ENCODE measurements at regions not wholly inside any gene's neighbourhood (a gene's known extent, or its start where the extent isn't known, plus 50 kb on each side); places are given as distances from the start of the nearest gene placed in this dataset.

DNA sequence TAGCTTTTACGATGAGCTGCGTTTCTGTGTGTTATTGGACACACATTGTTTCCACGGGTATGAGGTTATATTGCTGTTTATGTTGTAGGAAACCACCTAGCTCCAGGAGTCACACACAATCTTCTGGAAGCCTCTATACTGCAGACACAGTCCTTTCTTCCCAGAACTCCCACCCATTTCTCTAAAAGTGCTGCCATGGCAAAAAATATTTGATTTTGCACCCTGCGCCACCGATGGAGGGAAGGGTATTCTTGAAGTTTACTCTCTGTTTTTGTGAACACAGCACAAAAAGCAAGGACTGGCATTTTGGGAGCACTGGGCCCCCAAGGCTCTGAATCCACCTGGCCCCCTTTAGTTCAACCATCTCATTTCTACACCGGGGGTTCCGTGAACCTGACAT, 187.5 kb downstream of the ICE1 start:
- no peak overlapping the region for H3K18ac ChIP-seq (ENCODE audit: low read length)
- H2BK5ac ChIP-seq (ENCODE audit: low read length) = no peak overlapping the region
- H3K56ac ChIP-seq (ENCODE audit: low read length) = no peak overlapping the region
- no peaks in the 10 kb centered on the region for H3K79me1 ChIP-seq (ENCODE audit: low read length)
- no peak overlapping the region for H2BK120ac ChIP-seq (ENCODE audit: low read depth, low read length)
- no peaks in the 10 kb centered on the region for H3K4me1 ChIP-seq (ENCODE audit: control insufficient read depth, low read depth, low read length)
- H3K23ac ChIP-seq (ENCODE audit: low read length) = no peak overlapping the region
- no peak overlapping the region for H3K27ac ChIP-seq (ENCODE audit: low read depth, low read length)
- H3K27me3 ChIP-seq (ENCODE audit: insufficient read depth, low read length, poor library complexity) = no peaks in the 10 kb centered on the region
- H4K8ac ChIP-seq (ENCODE audit: low read depth, low read length) = no peak overlapping the region
- WGBS (ENCODE audit: extremely low coverage, insufficient coverage, low lambda C conversion rate) = no CpG with 5 or more reads among the region's 7 CpGs
- no peak overlapping the region for H4K5ac ChIP-seq (ENCODE audit: low read length)
- no peak overlapping the region for H3K4me2 ChIP-seq (ENCODE audit: low read length)
- no peak overlapping the region for H2AK5ac ChIP-seq (ENCODE audit: low read length)
- H3K79me2 ChIP-seq (ENCODE audit: control insufficient read depth, insufficient read depth, low read length) = no peaks in the 10 kb centered on the region
- H2BK15ac ChIP-seq (replicated peaks; ENCODE audit: low read depth) = no peak overlapping the region
- DNase-seq = no peak
- no peak overlapping the region for H3K4me3 ChIP-seq (ENCODE audit: low read length)
- H3K9ac ChIP-seq (ENCODE audit: low read length) = no peak overlapping the region
- H3K4ac ChIP-seq (ENCODE audit: low read depth, low read length) = no peak overlapping the region
- H3K36me3 ChIP-seq (ENCODE audit: control insufficient read depth, insufficient read depth, low read length) = no peaks in the 10 kb centered on the region

DNA sequence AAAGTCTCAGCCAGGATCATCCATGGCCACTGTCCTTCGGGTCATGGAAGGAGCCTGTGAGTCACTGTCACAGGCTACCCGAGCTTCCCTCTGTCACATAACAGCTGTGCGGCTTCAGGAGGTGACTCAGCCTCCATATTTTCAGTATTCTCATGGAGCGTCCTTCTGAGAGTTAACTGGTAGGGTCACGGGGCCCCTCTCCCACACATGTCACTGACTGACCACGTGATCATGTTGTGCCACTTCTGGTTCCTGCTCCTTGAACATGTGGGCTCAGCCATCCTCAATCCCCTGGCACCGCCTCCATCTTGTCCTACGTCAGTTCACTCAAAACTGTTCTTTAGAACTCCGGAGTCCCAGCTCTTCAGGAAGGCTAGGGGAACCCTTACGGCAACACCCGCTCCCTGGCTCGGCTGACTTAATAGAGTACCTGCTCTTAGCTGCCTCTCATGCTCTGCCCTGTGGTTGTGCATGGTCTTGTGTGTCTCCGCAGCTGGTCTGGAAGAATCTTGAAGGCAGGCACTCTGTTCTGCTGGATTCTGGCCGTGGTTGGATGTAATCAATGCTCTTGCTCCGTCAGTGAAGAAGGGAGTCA, 182.8 kb downstream of the ICE1 start:
- no peaks in the 10 kb centered on the region for H3K4me1 ChIP-seq (ENCODE audit: control insufficient read depth, low read depth, low read length)
- no peak overlapping the region for H3K27ac ChIP-seq (ENCODE audit: low read depth, low read length)
- no peaks in the 10 kb centered on the region for H3K79me2 ChIP-seq (ENCODE audit: control insufficient read depth, insufficient read depth, low read length)
- no peak overlapping the region for H3K9ac ChIP-seq (ENCODE audit: low read length)
- H3K4me2 ChIP-seq (ENCODE audit: low read length) = no peak overlapping the region
- no peaks in the 10 kb centered on the region for H3K36me3 ChIP-seq (ENCODE audit: control insufficient read depth, insufficient read depth, low read length)
- H3K4me3 ChIP-seq (ENCODE audit: low read length) = no peak overlapping the region
- H3K4ac ChIP-seq (ENCODE audit: low read depth, low read length) = no peak overlapping the region
- H3K79me1 ChIP-seq (ENCODE audit: low read length) = no peaks in the 10 kb centered on the region
- no peak overlapping the region for H4K5ac ChIP-seq (ENCODE audit: low read length)
- no peak overlapping the region for H3K18ac ChIP-seq (ENCODE audit: low read length)
- no peaks in the 10 kb centered on the region for H3K27me3 ChIP-seq (ENCODE audit: insufficient read depth, low read length, poor library complexity)
- WGBS (ENCODE audit: extremely low coverage, insufficient coverage, low lambda C conversion rate) = no CpG with 5 or more reads among the region's 15 CpGs
- DNase-seq = no peak
- H2AK5ac ChIP-seq (ENCODE audit: low read length) = no peak overlapping the region
- H4K8ac ChIP-seq (ENCODE audit: low read depth, low read length) = no peak overlapping the region
- no peak overlapping the region for H2BK5ac ChIP-seq (ENCODE audit: low read length)
- H3K56ac ChIP-seq (ENCODE audit: low read length) = no peak overlapping the region
- no peak overlapping the region for H3K23ac ChIP-seq (ENCODE audit: low read length)
- H2BK15ac ChIP-seq (replicated peaks; ENCODE audit: low read depth) = no peak overlapping the region
- no peak overlapping the region for H2BK120ac ChIP-seq (ENCODE audit: low read depth, low read length)

DNA sequence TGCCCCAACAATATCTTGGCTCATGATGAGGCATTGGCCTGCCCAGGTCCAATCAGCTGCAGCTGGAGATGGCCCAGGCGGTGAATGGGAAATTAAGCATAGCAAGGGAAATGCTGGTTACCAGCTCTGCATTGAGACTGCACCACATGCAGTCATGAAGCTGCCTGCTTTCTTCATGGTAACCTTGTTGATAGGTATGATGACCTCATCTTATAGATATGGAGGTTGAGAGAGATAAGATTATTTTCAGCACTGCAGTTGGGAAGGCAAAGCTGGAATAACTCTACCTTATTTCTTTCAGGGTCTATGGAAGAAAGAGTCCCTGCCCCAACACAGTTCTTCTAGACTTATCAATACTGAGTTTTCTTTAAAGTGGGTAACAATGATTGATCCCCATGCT, 180.1 kb downstream of the ICE1 start:
- Histone ChIP-seq H3K27ac (ENCODE audit: low read depth, low read length) (no peak overlapping the region), H3K4me1 (ENCODE audit: control insufficient read depth, low read depth, low read length) (no peaks in the 10 kb centered on the region), H2BK120ac (ENCODE audit: low read depth, low read length) (no peak overlapping the region), H3K23ac (ENCODE audit: low read length) (no peak overlapping the region), H3K27me3 (ENCODE audit: insufficient read depth, low read length, poor library complexity) (no peaks in the 10 kb centered on the region), H3K79me2 (ENCODE audit: control insufficient read depth, insufficient read depth, low read length) (no peaks in the 10 kb centered on the region), H3K4me2 (ENCODE audit: low read length) (no peak overlapping the region), H3K36me3 (ENCODE audit: control insufficient read depth, insufficient read depth, low read length) (no peaks in the 10 kb centered on the region), H3K4me3 (ENCODE audit: low read length) (no peak overlapping the region), H2BK5ac (ENCODE audit: low read length) (no peak overlapping the region), H4K8ac (ENCODE audit: low read depth, low read length) (no peak overlapping the region), H3K56ac (ENCODE audit: low read length) (no peak overlapping the region), H3K18ac (ENCODE audit: low read length) (no peak overlapping the region), H3K9ac (ENCODE audit: low read length) (no peak overlapping the region), H3K4ac (ENCODE audit: low read depth, low read length) (no peak overlapping the region), H4K5ac (ENCODE audit: low read length) (no peak overlapping the region), H2AK5ac (ENCODE audit: low read length) (no peak overlapping the region), H3K79me1 (ENCODE audit: low read length) (no peaks in the 10 kb centered on the region), H2BK15ac (replicated peaks; ENCODE audit: low read depth) (no peak overlapping the region)
- no CpG with 5 or more reads among the region's 1 CpG for WGBS (ENCODE audit: extremely low coverage, insufficient coverage, low lambda C conversion rate)
- no peak for DNase-seq

DNA sequence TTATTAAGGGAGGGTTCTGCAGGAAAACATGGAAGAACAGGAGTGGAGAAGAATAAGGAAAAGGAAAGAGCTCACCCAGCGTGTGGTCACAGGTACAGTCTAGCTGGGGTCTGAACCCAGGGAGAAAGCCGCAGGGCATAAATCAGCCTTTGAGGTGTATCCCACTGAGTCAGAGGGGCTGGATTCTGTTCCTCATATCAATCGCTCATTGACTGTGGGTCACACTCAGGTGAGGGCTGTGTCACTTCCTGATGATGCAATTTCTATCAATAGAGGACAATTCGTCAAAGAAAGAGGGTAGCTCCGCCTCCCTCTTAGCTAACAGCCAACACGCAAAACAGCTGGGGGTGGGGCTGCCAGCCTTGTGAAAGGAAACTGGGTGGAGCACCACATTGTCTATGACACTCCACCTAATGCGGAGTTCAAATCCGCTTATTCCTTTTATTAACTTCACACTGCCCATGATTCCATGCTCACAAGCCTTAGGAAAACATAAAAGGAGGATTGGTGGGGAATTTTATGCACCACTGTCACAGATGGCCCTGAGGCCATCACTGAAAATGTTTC, 176.2 kb downstream of the ICE1 start:
- Histone ChIP-seq H3K79me2 (ENCODE audit: control insufficient read depth, insufficient read depth, low read length) (no peaks in the 10 kb centered on the region), H2BK120ac (ENCODE audit: low read depth, low read length) (no peak overlapping the region), H3K27ac (ENCODE audit: low read depth, low read length) (no peak overlapping the region), H4K8ac (ENCODE audit: low read depth, low read length) (no peak overlapping the region), H3K23ac (ENCODE audit: low read length) (no peak overlapping the region), H3K4me3 (ENCODE audit: low read length) (no peak overlapping the region), H3K79me1 (ENCODE audit: low read length) (no peaks in the 10 kb centered on the region), H3K27me3 (ENCODE audit: insufficient read depth, low read length, poor library complexity) (no peaks in the 10 kb centered on the region), H3K18ac (ENCODE audit: low read length) (no peak overlapping the region), H3K4me1 (ENCODE audit: control insufficient read depth, low read depth, low read length) (no peaks in the 10 kb centered on the region), H2AK5ac (ENCODE audit: low read length) (no peak overlapping the region), H3K56ac (ENCODE audit: low read length) (no peak overlapping the region), H3K36me3 (ENCODE audit: control insufficient read depth, insufficient read depth, low read length) (no peaks in the 10 kb centered on the region), H3K4me2 (ENCODE audit: low read length) (no peak overlapping the region), H2BK5ac (ENCODE audit: low read length) (no peak overlapping the region), H4K5ac (ENCODE audit: low read length) (no peak overlapping the region), H3K4ac (ENCODE audit: low read depth, low read length) (no peak overlapping the region), H2BK15ac (replicated peaks; ENCODE audit: low read depth) (no peak overlapping the region), H3K9ac (ENCODE audit: low read length) (no peak overlapping the region)
- WGBS (ENCODE audit: extremely low coverage, insufficient coverage, low lambda C conversion rate) = no CpG with 5 or more reads among the region's 8 CpGs
- DNase-seq = peak; percentile 33

DNA sequence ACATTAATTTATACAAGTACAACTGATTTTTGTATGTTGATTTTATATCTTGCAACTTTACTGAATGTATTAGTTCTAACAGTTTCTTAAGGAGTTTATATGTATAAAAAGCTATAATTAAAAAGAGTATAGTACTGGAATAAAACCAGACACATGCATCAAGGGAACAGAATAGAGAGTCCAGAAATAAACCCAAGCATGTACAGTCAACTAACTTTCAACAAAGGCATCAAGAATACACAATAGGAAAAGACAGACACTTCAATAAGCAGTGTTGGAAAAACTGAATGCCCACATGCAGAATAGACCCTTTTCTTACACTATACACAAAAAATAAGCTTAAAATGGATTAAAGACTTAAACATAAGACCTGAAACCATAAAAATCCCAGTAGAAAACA, 170.9 kb downstream of the ICE1 start:
- Histone ChIP-seq H3K79me1 (ENCODE audit: low read length) (no peaks in the 10 kb centered on the region), H4K8ac (ENCODE audit: low read depth, low read length) (no peak overlapping the region), H3K4me1 (ENCODE audit: control insufficient read depth, low read depth, low read length) (no peaks in the 10 kb centered on the region), H3K4ac (ENCODE audit: low read depth, low read length) (no peak overlapping the region), H3K23ac (ENCODE audit: low read length) (no peak overlapping the region), H3K9ac (ENCODE audit: low read length) (no peak overlapping the region), H3K18ac (ENCODE audit: low read length) (no peak overlapping the region), H3K36me3 (ENCODE audit: control insufficient read depth, insufficient read depth, low read length) (no peaks in the 10 kb centered on the region), H3K4me3 (ENCODE audit: low read length) (no peak overlapping the region), H4K5ac (ENCODE audit: low read length) (no peak overlapping the region), H3K4me2 (ENCODE audit: low read length) (no peak overlapping the region), H2BK15ac (replicated peaks; ENCODE audit: low read depth) (no peak overlapping the region), H2AK5ac (ENCODE audit: low read length) (no peak overlapping the region), H2BK120ac (ENCODE audit: low read depth, low read length) (no peak overlapping the region), H2BK5ac (ENCODE audit: low read length) (no peak overlapping the region), H3K56ac (ENCODE audit: low read length) (no peak overlapping the region), H3K27ac (ENCODE audit: low read depth, low read length) (no peak overlapping the region), H3K27me3 (ENCODE audit: insufficient read depth, low read length, poor library complexity) (no peaks in the 10 kb centered on the region), H3K79me2 (ENCODE audit: control insufficient read depth, insufficient read depth, low read length) (no peaks in the 10 kb centered on the region)
- no peak for DNase-seq

DNA sequence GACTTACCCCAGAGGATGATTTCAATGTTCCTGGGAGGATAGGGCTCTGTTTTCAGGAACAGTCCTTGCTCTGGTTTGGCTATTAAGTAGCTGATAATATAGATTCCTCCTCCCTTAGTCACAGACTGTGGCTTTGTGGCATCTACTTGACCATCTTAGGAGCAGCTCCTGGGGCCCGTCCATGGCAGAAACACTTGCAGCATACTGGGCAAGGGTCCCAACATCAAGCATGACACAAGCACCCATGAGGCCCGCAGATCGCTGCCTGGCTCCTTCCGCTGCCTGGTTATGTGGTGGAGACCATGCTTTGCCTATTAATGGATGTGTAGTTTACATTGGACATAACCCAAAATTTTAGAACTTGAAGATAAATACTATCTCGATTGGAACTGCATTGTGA, 170.1 kb downstream of the ICE1 start:
- Histone ChIP-seq H3K18ac (ENCODE audit: low read length) (no peak overlapping the region), H3K79me2 (ENCODE audit: control insufficient read depth, insufficient read depth, low read length) (no peaks in the 10 kb centered on the region), H3K9ac (ENCODE audit: low read length) (no peak overlapping the region), H2BK15ac (replicated peaks; ENCODE audit: low read depth) (no peak overlapping the region), H3K79me1 (ENCODE audit: low read length) (no peaks in the 10 kb centered on the region), H3K4me3 (ENCODE audit: low read length) (no peak overlapping the region), H3K56ac (ENCODE audit: low read length) (no peak overlapping the region), H2BK5ac (ENCODE audit: low read length) (no peak overlapping the region), H4K5ac (ENCODE audit: low read length) (no peak overlapping the region), H3K36me3 (ENCODE audit: control insufficient read depth, insufficient read depth, low read length) (no peaks in the 10 kb centered on the region), H3K4me1 (ENCODE audit: control insufficient read depth, low read depth, low read length) (no peaks in the 10 kb centered on the region), H3K23ac (ENCODE audit: low read length) (no peak overlapping the region), H3K27ac (ENCODE audit: low read depth, low read length) (no peak overlapping the region), H2AK5ac (ENCODE audit: low read length) (no peak overlapping the region), H4K8ac (ENCODE audit: low read depth, low read length) (no peak overlapping the region), H2BK120ac (ENCODE audit: low read depth, low read length) (no peak overlapping the region), H3K4me2 (ENCODE audit: low read length) (no peak overlapping the region), H3K27me3 (ENCODE audit: insufficient read depth, low read length, poor library complexity) (no peaks in the 10 kb centered on the region), H3K4ac (ENCODE audit: low read depth, low read length) (no peak overlapping the region)
- no peak for DNase-seq
- WGBS (ENCODE audit: extremely low coverage, insufficient coverage, low lambda C conversion rate) = no CpG with 5 or more reads among the region's 5 CpGs

All from mesendoderm (in vitro differentiated cells).